Tibial nerve (tissue), 4 donors: ENCODE measurements at regions not wholly inside any gene's neighbourhood (a gene's known extent, or its start where the extent isn't known, plus 50 kb on each side); places are given as distances from the start of the nearest gene placed in this dataset.

Experiments
- CTCF ChIP-seq, 5 experiments: fragments of 200-600 bp in 3 of 5; fragments of 450-650 bp in 2 of 5; sonication (generic) in 3 of 5; IDR thresholded peaks; one replicate each; pipeline ENCODE4 v1.5.1; 2016 to 2019; ENCODE audit warnings: antibody characterized with exemption in 5 of 5, mild to moderate bottlenecking in 3 of 5, moderate library complexity in 2 of 5
- EP300 ChIP-seq, 2 donors: sonication (generic); formaldehyde crosslinking; IDR thresholded peaks; one replicate each; pipeline ENCODE4 v1.6.1; 2017; ENCODE audit warnings: antibody characterized with exemption in 2 of 2, mild to moderate bottlenecking in 1 of 2

- TF ChIP-seq CTCF (IDR thresholded peaks at IDR 0.05) (no peak), EP300 (IDR thresholded peaks at IDR 0.05) (no peak)
These were observed 804.3 kb downstream of the DCDC2C start for GRCh38 chr2:4507661-4508060.
